ENCODE measurements at regions not wholly inside any gene's neighbourhood (a gene's known extent, or its start where the extent isn't known, plus 50 kb on each side); places are given as distances from the start of the nearest gene placed in this dataset.
A peak's percentile ranks its signal among the peaks of the same experiment; 100 is the strongest.

GRCh38 chr2:133810559-133810958 lies 242.3 kb upstream of the NCKAP5 start:
- DNase-seq (no peak), FAIRE-seq (no peak)
- Histone ChIP-seq H3K27ac (ENCODE audit: low read depth in 1 of 3, low read length in 2 of 3) (no peak overlapping the region), H3K9me3 (ENCODE audit: control insufficient read depth in 2 of 2, insufficient read depth in 1 of 2, low read depth in 1 of 2, low read length in 1 of 2) (no peaks in the 10 kb centered on the region), H3K27me3 (ENCODE audit: control insufficient read depth in 3 of 3, insufficient read depth in 3 of 3, low read length in 3 of 3) (peaks cover 0 to 5% (median 0%) of the 10 kb centered on the region in 3 donors), H3K36me3 (ENCODE audit: control insufficient read depth in 3 of 3, insufficient read depth in 2 of 3, low read depth in 1 of 3, low read length in 3 of 3) (no peaks in the 10 kb centered on the region), H3K4me1 (ENCODE audit: control insufficient read depth in 3 of 3, insufficient read depth in 2 of 3, low read depth in 1 of 3, low read length in 2 of 3) (no peaks in the 10 kb centered on the region), H3K4me3 (ENCODE audit: low read depth in 1 of 3, low read length in 3 of 3) (no peak overlapping the region)
- WGBS, 3 donors = 84 to 88% (median 87%) methylated on average over 2 of the region's 2 CpGs

DNA sequence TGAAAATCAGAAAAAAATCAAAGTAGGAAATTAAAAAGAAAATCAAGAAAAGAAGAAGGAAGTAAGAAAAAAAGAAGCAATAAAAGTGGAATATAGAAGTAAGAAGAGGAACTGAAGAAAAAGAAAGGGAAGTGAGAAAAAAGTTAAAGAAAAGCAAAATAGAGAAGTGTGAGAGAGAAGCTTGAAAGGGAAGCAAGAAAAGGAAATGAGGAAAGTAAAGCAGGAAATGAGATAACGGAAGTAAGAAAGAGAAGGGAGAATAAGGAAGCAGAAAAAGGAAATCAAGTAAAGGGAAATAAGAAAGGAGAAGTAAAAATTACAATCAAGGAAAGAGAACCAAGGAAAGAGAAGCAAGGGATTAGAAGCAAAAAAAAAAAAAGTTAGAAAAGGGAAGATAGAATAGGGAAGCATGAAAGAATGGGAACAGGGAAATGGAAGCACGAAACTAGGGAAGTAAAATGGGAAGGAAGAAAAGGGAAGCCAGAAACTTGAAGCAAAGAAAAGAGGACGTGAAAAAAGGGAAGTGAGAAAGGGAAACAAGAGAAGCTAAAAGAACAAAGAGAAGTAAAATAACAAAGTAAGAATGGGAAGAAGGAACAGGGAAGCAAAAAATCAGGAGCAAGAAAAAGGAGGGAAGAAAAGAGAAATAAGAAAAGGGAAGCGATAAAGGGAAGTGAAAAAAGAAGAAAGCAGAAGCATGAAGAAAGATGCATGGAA lies 243.3 kb upstream of the NCKAP5 start:
- Histone ChIP-seq H3K4me1 (ENCODE audit: control insufficient read depth in 3 of 3, insufficient read depth in 2 of 3, low read depth in 1 of 3, low read length in 2 of 3) (no peaks in the 10 kb centered on the region), H3K27ac (ENCODE audit: low read depth in 1 of 3, low read length in 2 of 3) (no peak overlapping the region), H3K9me3 (ENCODE audit: control insufficient read depth in 2 of 2, insufficient read depth in 1 of 2, low read depth in 1 of 2, low read length in 1 of 2) (no peaks in the 10 kb centered on the region), H3K4me3 (ENCODE audit: low read depth in 1 of 3, low read length in 3 of 3) (no peak overlapping the region), H3K36me3 (ENCODE audit: control insufficient read depth in 3 of 3, insufficient read depth in 2 of 3, low read depth in 1 of 3, low read length in 3 of 3) (no peaks in the 10 kb centered on the region), H3K27me3 (ENCODE audit: control insufficient read depth in 3 of 3, insufficient read depth in 3 of 3, low read length in 3 of 3) (peaks cover 0 to 5% (median 0%) of the 10 kb centered on the region in 3 donors)
- FAIRE-seq (no peak), DNase-seq (no peak)
- 71 to 84% (median 73%) methylated on average over 4 of the region's 4 CpGs for WGBS, 3 donors

GRCh38 chr2:133812826-133813617 lies 244.8 kb upstream of the NCKAP5 start:
- Histone ChIP-seq H3K9me3 (ENCODE audit: control insufficient read depth in 2 of 2, insufficient read depth in 1 of 2, low read depth in 1 of 2, low read length in 1 of 2) (no peaks in the 10 kb centered on the region), H3K4me3 (ENCODE audit: low read depth in 1 of 3, low read length in 3 of 3) (no peak overlapping the region), H3K27me3 (ENCODE audit: control insufficient read depth in 3 of 3, insufficient read depth in 3 of 3, low read length in 3 of 3) (peaks cover 0 to 5% (median 0%) of the 10 kb centered on the region in 3 donors), H3K27ac (ENCODE audit: low read depth in 1 of 3, low read length in 2 of 3) (no peak overlapping the region), H3K4me1 (ENCODE audit: control insufficient read depth in 3 of 3, insufficient read depth in 2 of 3, low read depth in 1 of 3, low read length in 2 of 3) (no peaks in the 10 kb centered on the region), H3K36me3 (ENCODE audit: control insufficient read depth in 3 of 3, insufficient read depth in 2 of 3, low read depth in 1 of 3, low read length in 3 of 3) (no peaks in the 10 kb centered on the region)
- DNase-seq = peak in 1 of 2 donors; percentile 4
- 70 to 89% (median 76%) methylated on average over 4 of the region's 4 CpGs for WGBS, 3 donors
- FAIRE-seq = no peak

- DNase-seq = no peak
Observed at GRCh38 chr2:133814890-133815289, 246.6 kb upstream of the NCKAP5 start.

GRCh38 chr2:133816037-133816436 lies 247.8 kb upstream of the NCKAP5 start:
- Histone ChIP-seq H3K27ac (ENCODE audit: low read depth in 1 of 3, low read length in 2 of 3) (no peak overlapping the region), H3K4me1 (ENCODE audit: control insufficient read depth in 3 of 3, insufficient read depth in 2 of 3, low read depth in 1 of 3, low read length in 2 of 3) (no peaks in the 10 kb centered on the region), H3K9me3 (ENCODE audit: control insufficient read depth in 2 of 2, insufficient read depth in 1 of 2, low read depth in 1 of 2, low read length in 1 of 2) (no peaks in the 10 kb centered on the region), H3K4me3 (ENCODE audit: low read depth in 1 of 3, low read length in 3 of 3) (no peak overlapping the region), H3K36me3 (ENCODE audit: control insufficient read depth in 3 of 3, insufficient read depth in 2 of 3, low read depth in 1 of 3, low read length in 3 of 3) (no peaks in the 10 kb centered on the region), H3K27me3 (ENCODE audit: control insufficient read depth in 3 of 3, insufficient read depth in 3 of 3, low read length in 3 of 3) (no peaks in the 10 kb centered on the region)
- no peak for FAIRE-seq
- WGBS, 3 donors = 57 to 93% (median 90%) methylated on average over 3 of the region's 3 CpGs
- no peak for DNase-seq

More at GRCh38 chr2:133814890-133815289, 246.6 kb upstream of the NCKAP5 start:
- no peaks in the 10 kb centered on the region for H3K36me3 ChIP-seq (ENCODE audit: control insufficient read depth in 3 of 3, insufficient read depth in 2 of 3, low read depth in 1 of 3, low read length in 3 of 3)
- no peak overlapping the region for H3K4me3 ChIP-seq (ENCODE audit: low read depth in 1 of 3, low read length in 3 of 3)
- no peaks in the 10 kb centered on the region for H3K9me3 ChIP-seq (ENCODE audit: control insufficient read depth in 2 of 2, insufficient read depth in 1 of 2, low read depth in 1 of 2, low read length in 1 of 2)
- H3K27ac ChIP-seq (ENCODE audit: low read depth in 1 of 3, low read length in 2 of 3) = no peak overlapping the region
- FAIRE-seq = no peak
- WGBS, 3 donors = 68 to 75% (median 74%) methylated on average over 4 of the region's 4 CpGs
- no peaks in the 10 kb centered on the region for H3K27me3 ChIP-seq (ENCODE audit: control insufficient read depth in 3 of 3, insufficient read depth in 3 of 3, low read length in 3 of 3)
- no peaks in the 10 kb centered on the region for H3K4me1 ChIP-seq (ENCODE audit: control insufficient read depth in 3 of 3, insufficient read depth in 2 of 3, low read depth in 1 of 3, low read length in 2 of 3)

DNA sequence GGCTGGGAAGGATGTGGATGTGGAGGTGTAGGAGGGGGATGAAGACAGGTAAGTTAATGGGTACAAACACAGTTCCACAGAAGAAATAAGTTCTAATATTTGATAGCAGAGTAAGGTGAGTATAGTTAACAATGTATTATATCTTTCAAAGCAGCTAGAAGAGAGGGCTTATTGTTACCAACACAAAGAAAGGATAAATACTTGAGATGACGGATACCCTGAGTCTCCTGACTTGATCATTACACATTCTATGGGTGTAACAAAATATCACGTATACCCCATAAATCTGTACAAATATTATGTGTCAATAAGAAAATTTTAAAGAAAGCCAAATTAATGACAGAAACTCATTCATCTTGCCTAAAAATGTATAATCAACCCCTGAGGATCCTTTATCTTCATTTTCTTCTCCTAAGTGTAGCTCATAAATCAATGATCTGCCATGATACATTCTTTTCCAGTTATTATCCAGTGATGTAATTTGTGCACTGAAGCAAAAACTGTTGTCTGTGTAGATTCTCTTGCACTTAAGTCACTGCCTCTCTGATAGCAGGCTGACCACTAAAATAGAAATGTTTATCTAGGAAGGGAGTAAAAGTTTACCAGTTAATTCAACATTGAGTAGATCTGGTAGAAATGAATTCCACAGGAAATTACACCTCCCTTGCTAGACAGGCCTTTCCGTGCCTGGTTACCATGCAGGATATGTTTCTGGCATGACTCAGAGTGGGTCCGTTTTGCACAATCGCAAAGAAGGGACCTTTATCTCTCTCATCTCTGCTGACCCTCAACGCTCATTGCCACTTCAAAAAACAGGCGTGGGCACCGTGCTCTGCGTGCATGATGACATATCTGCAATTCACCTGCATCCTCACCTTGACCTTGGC lies 249.7 kb upstream of the NCKAP5 start:
- DNase-seq = peak in 1 of 2 donors; percentile 13
- no peak overlapping the region for H3K4me3 ChIP-seq (ENCODE audit: low read depth in 1 of 3, low read length in 3 of 3)
- H3K27ac ChIP-seq (ENCODE audit: low read depth in 1 of 3, low read length in 2 of 3) = no peak overlapping the region
- no peak for FAIRE-seq
- H3K36me3 ChIP-seq (ENCODE audit: control insufficient read depth in 3 of 3, insufficient read depth in 2 of 3, low read depth in 1 of 3, low read length in 3 of 3) = no peaks in the 10 kb centered on the region
- no peaks in the 10 kb centered on the region for H3K9me3 ChIP-seq (ENCODE audit: control insufficient read depth in 2 of 2, insufficient read depth in 1 of 2, low read depth in 1 of 2, low read length in 1 of 2)
- 23 to 35% (median 35%) methylated on average over 9 of the region's 9 CpGs for WGBS, 3 donors
- no peaks in the 10 kb centered on the region for H3K27me3 ChIP-seq (ENCODE audit: control insufficient read depth in 3 of 3, insufficient read depth in 3 of 3, low read length in 3 of 3)
- H3K4me1 ChIP-seq (ENCODE audit: control insufficient read depth in 3 of 3, insufficient read depth in 2 of 3, low read depth in 1 of 3, low read length in 2 of 3) = no peaks in the 10 kb centered on the region

GRCh38 chr2:133818661-133819060 lies 250.4 kb upstream of the NCKAP5 start:
- Histone ChIP-seq H3K27ac (ENCODE audit: low read depth in 1 of 3, low read length in 2 of 3) (no peak overlapping the region), H3K9me3 (ENCODE audit: control insufficient read depth in 2 of 2, insufficient read depth in 1 of 2, low read depth in 1 of 2, low read length in 1 of 2) (no peaks in the 10 kb centered on the region), H3K4me3 (ENCODE audit: low read depth in 1 of 3, low read length in 3 of 3) (no peak overlapping the region), H3K27me3 (ENCODE audit: control insufficient read depth in 3 of 3, insufficient read depth in 3 of 3, low read length in 3 of 3) (no peaks in the 10 kb centered on the region), H3K36me3 (ENCODE audit: control insufficient read depth in 3 of 3, insufficient read depth in 2 of 3, low read depth in 1 of 3, low read length in 3 of 3) (no peaks in the 10 kb centered on the region), H3K4me1 (ENCODE audit: control insufficient read depth in 3 of 3, insufficient read depth in 2 of 3, low read depth in 1 of 3, low read length in 2 of 3) (no peaks in the 10 kb centered on the region)
- DNase-seq (no peak), FAIRE-seq (no peak)
- WGBS, 3 donors = 46 to 56% (median 50%) methylated on average over 3 of the region's 3 CpGs

- DNase-seq (no peak), FAIRE-seq (no peak)
- Histone ChIP-seq H3K4me3 (ENCODE audit: low read depth in 1 of 3, low read length in 3 of 3) (no peak overlapping the region), H3K9me3 (ENCODE audit: control insufficient read depth in 2 of 2, insufficient read depth in 1 of 2, low read depth in 1 of 2, low read length in 1 of 2) (no peaks in the 10 kb centered on the region), H3K27me3 (ENCODE audit: control insufficient read depth in 3 of 3, insufficient read depth in 3 of 3, low read length in 3 of 3) (no peaks in the 10 kb centered on the region), H3K27ac (ENCODE audit: low read depth in 1 of 3, low read length in 2 of 3) (no peak overlapping the region), H3K4me1 (ENCODE audit: control insufficient read depth in 3 of 3, insufficient read depth in 2 of 3, low read depth in 1 of 3, low read length in 2 of 3) (no peaks in the 10 kb centered on the region), H3K36me3 (ENCODE audit: control insufficient read depth in 3 of 3, insufficient read depth in 2 of 3, low read depth in 1 of 3, low read length in 3 of 3) (no peaks in the 10 kb centered on the region)
- 88 to 94% (median 89%) methylated on average over 4 of the region's 4 CpGs for WGBS, 3 donors
Observed at GRCh38 chr2:133819906-133820305, 251.6 kb upstream of the NCKAP5 start.
